Stimulated activated CD8-positive, alpha-beta memory T cell treated with anti-CD3 and anti-CD28 coated beads, Interleukin-7, amount 100 ng/mL, for 24 hours (primary cell): ENCODE measurements at regions not wholly inside any gene's neighbourhood (a gene's known extent, or its start where the extent isn't known, plus 50 kb on each side); places are given as distances from the start of the nearest gene placed in this dataset.
A peak's percentile ranks its signal among the peaks of the same experiment; 100 is the strongest.

Experiments
- DNase-seq: peaks from one replicate; pipeline ENCODE4 v3.0.0-alpha.2; 2020; ENCODE audit warnings: low read depth

- no peak for DNase-seq
Observed at GRCh38 chr2:128726236-128726635, 407.6 kb upstream of the HS6ST1 start.

DNA sequence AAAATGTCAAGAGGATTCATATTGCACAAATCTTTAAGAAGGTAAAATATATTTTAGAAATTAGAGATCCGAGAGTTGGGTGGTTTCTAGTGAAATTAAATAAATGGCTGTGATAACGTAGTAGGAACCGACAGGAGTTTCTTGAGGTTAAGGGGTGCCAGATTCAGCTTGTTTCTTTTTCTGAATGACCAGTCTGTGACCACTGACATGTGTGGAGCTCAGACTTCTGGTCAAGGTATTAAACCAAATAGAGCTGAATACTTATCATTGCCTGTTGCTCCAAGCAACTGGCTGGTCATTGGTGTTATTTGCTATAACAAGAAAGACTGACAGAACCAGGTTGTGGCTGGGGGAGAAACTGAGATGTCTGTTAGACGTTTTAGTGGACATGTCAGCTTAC lies 408.2 kb upstream of the HS6ST1 start:
- no peak for DNase-seq

GRCh38 chr2:128727404-128727803 lies 408.7 kb upstream of the HS6ST1 start:
- no peak for DNase-seq

DNA sequence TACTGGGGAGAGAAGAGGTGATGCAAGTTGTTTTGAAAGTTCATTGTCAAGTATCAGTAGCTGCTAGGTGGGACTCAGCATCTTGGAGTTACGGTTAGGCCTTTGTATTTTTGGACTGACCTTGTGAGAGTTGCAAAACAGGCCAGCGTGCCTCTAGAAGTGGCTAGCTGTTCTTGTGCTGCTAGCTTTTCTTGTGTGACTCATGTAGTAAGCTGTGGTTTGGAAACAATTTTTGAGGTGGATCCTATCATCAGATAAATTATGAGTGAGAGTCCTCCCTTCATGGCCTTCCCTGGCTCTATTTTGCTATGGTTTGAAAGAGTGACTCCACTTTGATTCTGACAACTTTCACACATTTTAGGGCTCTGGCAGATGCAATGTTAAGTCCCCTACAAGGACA lies 409.2 kb upstream of the HS6ST1 start:
- no peak for DNase-seq

DNA sequence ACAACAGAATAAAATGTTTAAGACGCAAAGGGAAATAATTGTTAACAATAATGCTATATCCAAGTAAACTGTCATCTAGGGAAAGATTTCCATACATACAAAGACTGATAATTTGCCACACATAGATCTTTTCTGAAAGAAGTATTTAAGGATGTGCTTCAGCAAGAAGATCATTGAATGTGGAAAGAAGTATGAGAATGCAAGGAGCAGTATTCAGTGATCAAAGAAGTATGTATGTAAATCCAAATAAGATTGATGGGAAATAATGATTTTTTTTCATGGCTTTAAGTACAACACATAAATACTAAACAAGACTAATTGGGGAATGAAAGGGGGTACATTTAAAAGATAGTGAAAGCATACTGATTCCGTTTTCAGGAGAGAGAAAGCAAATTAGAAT lies 410.4 kb upstream of the HS6ST1 start:
- DNase-seq = no peak

DNA sequence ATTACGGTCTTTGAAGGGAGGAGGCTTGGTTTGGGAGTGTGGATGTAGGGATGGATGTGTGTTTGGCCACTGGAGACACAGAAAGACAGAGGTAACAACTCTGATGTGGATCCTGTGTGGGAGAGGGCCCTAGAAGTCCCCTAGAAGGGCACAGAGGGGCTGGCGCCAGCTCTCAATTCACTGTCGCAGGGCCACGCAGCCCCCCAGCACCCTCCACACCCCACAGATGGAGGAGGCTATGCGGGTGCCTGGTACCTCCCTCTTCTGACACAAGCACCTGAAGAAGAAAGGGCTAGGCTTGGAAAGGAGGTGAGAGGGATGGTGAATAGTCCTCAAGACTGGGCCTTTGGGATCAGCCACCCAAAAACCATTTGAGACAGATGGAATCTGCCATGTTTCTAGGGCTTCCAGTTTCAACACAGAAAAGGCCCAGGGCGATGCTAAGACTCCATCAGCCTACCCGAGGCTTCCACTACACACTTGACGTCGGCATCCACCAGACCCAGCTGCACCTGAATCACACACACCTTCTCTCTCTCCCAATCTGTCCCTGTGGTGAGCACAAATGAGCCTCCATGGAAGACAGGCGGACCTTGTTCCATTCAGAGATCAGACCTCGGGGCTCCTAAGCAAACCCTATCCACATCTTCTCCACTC lies 413.5 kb upstream of the HS6ST1 start:
- DNase-seq = no peak

DNA sequence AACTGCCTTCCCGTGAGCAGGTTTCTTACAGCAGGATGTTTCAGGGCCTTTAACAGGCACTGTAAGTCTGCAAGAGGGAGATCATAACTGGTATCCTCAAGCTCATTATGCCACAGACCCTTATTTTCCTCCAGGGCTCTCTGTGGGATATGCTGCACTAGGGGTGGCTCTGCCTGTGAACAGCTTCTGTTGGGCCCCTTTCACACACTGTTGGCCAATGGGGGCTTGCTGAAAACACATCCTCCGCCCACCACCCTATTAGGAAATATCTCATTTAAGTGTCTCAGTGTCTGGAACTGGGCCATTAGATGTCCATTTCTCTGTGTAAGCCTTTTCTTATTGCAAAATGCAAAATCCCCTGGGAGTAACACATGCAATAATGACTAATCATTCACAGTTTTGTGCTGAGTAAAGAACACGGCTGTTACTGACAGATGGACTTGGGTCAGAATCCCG lies 414.3 kb upstream of the HS6ST1 start:
- DNase-seq = no peak

- DNase-seq = no peak
Observed at GRCh38 chr2:128733450-128733849, 414.8 kb upstream of the HS6ST1 start.

DNA sequence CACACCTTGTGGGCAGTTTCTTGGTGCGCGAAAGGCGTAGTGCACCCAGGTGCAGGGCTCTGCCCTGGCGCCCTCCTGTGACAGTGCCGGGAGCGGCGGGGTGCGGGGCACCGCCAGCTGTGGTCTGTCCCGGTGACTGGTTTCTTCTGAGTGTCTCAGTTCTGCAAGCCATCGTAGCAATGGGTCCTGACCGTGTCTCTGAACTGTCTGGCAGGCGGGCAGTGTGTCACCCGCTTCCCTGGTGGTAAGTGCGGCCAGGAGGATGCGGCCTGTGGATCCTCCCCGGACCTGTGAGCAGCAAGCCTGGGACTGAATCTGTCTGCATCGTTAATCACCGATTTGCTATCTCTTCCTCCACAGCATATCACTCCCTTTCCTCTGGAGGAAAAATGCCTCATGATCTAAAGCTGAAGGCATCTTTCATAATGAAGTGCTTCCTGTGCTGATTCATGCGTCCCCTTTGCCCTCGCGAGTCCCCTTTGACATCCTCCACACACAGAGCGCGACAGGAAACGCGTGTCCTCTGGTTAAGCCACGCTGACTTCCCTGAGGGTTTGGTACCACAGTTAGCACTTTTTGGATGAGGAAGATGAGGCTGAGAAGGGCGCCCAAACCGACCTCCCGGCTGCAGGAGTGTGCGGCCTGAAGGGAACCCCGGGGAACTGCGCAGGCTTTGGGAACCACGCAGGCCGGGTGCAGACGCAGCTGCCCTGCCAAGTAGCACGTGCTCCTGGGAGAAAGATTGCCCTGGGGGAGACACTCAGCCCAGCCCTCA lies 416.0 kb upstream of the HS6ST1 start:
- no peak for DNase-seq

GRCh38 chr2:128735296-128735960 lies 416.8 kb upstream of the HS6ST1 start:
- DNase-seq = no peak

- DNase-seq = no peak
Observed at GRCh38 chr2:128736046-128736688, 417.5 kb upstream of the HS6ST1 start.

- peak; percentile 17 for DNase-seq
Observed at GRCh38 chr2:128736689-128737545, 418.2 kb upstream of the HS6ST1 start.

DNA sequence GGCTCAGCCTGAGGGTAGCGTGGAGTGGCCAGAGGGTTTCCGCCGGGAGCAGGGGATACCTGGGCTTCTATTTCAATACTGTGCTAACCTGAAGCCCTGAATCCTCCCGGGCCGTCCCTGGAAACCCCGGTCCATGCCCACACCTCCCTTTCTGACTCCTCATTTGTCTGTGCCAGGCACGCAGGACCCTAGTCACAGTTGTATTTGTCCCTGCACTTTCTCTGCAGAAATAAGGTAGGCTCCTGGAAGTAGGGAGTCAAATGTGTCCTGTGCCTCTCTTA lies 418.8 kb upstream of the HS6ST1 start:
- no peak for DNase-seq

DNA sequence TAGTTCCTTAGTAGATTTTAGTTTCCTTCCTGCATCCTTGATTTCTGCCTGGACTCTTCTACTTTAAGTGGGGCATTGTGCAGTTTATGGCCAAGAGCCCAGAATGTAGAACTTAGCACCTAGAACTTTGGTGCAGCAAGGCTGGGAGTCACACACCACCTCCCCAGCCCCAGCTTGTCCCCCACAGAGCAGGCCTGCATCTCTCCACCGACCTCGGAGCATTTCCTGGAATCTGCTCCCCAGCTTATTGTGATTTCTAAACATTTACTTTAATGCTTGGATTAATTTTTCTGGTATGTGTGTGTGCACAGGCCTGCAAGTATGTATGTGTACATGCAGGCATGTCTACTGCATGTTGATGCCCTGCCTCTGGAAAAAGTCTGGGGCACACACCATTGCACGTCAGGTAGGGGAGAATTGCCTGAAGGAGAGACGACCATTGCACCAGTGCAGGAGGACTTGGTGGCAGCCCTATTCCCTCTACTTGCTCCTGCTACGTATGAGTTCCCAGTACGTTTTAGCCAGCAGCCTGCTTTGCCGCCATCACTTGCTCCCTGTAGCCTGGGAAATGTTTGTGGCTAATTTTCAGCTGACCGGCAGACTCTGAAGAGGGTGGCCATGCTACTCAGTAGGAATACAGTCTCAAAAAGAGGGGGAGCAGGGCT lies 419.9 kb upstream of the HS6ST1 start:
- DNase-seq = no peak

DNA sequence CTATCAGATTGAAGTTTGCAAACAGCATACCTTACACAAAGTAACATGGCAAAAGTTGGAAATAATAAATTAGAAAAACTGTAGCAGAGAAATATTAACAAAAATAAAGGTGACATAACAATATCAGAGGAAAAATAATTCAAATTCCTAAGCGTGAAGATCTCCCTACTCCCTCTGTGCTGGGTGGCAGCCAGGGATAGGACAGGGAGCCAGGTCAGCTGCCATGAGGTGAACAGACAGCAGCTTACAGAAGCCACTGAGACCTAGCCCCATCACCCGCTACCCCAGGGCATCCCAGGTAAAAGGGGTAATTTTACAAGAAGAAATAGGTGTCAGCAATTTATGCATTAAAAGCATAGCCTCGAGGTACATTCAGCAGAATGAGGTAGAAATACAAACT lies 423.8 kb upstream of the HS6ST1 start:
- no peak for DNase-seq

- no peak for DNase-seq
Observed at GRCh38 chr2:128745946-128746345, 427.3 kb upstream of the HS6ST1 start.

DNA sequence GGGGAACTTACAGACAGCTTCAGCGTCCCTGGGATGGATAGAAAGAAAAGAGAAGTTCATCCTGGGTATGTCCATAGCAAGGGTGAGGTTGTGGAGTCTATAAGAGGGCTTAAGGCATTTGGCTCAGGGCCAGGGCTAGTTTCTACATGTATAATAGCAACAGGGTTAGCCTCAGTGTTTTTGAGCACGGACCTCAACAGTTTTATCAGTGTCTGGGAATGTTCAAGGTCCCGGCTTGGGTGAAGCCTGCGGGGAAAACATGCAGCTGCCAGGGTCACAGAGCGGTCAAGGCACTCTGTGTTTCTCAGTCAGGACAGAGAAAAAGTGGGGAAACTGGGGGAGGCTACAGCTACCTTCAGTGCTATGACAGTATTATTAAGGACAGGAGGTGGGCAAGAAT lies 427.7 kb upstream of the HS6ST1 start:
- no peak for DNase-seq

- DNase-seq = no peak
Observed at GRCh38 chr2:128748336-128748735, 429.7 kb upstream of the HS6ST1 start.

GRCh38 chr2:128748835-128749605 lies 430.4 kb upstream of the HS6ST1 start:
- no peak for DNase-seq

DNA sequence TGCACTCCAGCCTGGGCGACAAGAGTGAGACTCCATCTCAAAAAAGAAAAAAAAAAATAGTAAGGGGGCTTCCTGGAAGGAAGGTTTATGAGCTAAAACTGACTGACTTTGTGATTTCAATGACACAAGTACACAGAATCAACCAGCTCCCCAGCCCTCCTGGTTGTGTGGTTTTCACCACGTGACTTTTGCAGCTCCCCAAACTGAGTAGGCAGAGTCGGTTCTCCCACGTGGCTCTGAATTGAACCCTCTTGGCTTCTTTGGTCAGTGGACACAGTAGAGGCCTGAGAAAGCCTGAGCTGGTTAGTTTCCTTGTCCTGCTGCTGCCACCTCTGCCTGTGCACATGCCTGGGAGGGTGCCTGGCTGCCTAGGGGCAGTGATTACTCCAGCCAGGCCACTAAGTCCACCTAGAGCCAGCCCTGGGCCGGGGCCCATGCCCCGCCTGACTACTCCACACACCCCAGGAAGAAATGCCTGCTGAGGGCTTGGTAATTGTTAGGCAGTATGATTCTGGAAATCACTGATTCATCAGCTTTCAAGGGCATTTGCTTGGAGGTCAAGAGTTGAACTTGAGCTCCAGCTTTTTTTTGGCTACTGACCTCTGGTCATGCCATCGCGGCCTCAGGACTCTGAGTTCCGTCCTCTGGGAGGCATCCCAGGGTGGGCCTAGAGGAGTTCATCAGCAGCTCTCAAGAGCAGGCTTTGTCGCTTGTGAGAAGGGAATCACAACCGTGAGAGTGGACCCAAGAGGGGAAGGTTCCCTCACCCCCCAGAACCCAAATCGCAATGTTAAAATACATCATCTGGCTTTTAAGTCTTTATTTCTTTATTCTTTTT lies 431.9 kb upstream of the HS6ST1 start:
- DNase-seq = no peak
